Body of pancreas (tissue), 4 donors: ENCODE measurements at regions not wholly inside any gene's neighbourhood (a gene's known extent, or its start where the extent isn't known, plus 50 kb on each side); places are given as distances from the start of the nearest gene placed in this dataset.

Experiments used
- ATAC-seq: fragments of 150-250 bp; one replicate; pipeline ENCODE4 v1.9.1; 2016
- DNase-seq, 4 donors: peaks; one replicate each; pipeline ENCODE4 v3.0.0-alpha.2; 2019
- H3K27ac ChIP-seq, 4 donors: fragments of 200-600 bp; sonication (generic); 1 replicate in 3 of 4; 2 replicates in 1 of 4; pipeline versions ENCODE4 v1.5.1 to v1.6.1; 2016 to 2019; ENCODE audit warnings: mild to moderate bottlenecking in 1 of 4, mixed read lengths in 1 of 4, moderate library complexity in 1 of 4
- H3K27me3 ChIP-seq, 2 donors: fragments of 200-600 bp; sonication (generic); one replicate each; pipeline ENCODE4 v1.6.0; 2016; ENCODE audit warnings: mild to moderate bottlenecking in 1 of 2
- H3K36me3 ChIP-seq, 2 donors: fragments of 200-600 bp; sonication (generic); replicated peaks in 1 of 2; 2 replicates each; pipeline ENCODE4 v1.5.1; 2016; ENCODE audit warnings: low read depth in 2 of 2; ENCODE audit not compliant: insufficient read depth in 1 of 2
- H3K4me1 ChIP-seq: fragments of 200-600 bp; sonication (generic); one replicate; pipeline ENCODE4 v1.6.0; 2016
- H3K4me3 ChIP-seq, 2 donors: fragments of 200-600 bp; sonication (generic); 1 replicate in 1 of 2; 2 replicates in 1 of 2; pipeline ENCODE4 v1.5.1; 2016 to 2019
- H3K9me3 ChIP-seq, 3 donors: fragments of 200-600 bp; sonication (generic); 1 replicate in 2 of 3; 2 replicates in 1 of 3; pipeline ENCODE4 v1.5.1; 2016
- POLR2A ChIP-seq, 3 donors: fragments of 450-650 bp; IDR thresholded peaks; one replicate each; pipeline ENCODE4 v1.6.1; 2016; ENCODE audit warnings: antibody characterized with exemption in 3 of 3, mild to moderate bottlenecking in 2 of 3
- WGBS, 2 donors: methylation state at CpG; one replicate each; pipeline ENCODE4 v1.1.5; 2017; 5-methylcytosine and 5-hydroxymethylcytosine counted together
- intact Hi-C: fragments of 100-400 bp; cut with DNase I; formaldehyde crosslinking; loops from one replicate; pipeline ENCODE4 v1.15.1; 2023
- TF ChIP-seq, protein P1 (sequence below), 7 experiments: fragments of 450-650 bp in 4 of 7; fragments of 200-600 bp in 3 of 7; sonication (generic) in 3 of 7; IDR thresholded peaks; one replicate each; pipeline ENCODE4 v1.5.1; 2016 to 2019; ENCODE audit warnings: antibody characterized with exemption in 7 of 7

DNA sequence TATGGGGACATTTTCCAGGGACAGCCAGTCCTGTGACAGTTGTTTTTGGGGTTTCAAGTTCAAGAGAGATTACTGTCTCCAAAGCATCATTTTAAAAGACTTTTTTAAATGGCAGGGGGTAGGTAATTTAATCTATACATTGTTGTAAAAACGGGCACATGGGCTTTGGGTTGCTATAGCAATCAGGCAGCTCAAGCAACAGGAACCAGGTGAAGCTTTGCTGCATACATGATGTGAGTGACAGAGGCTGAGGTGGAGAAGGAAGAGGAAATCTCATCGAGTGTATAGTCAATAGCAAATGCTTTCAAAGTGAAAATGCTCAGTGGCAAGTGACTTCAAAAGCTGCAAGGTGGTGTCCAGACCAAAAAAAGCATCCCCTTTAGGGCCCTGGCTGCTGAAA is 277.4 kb upstream of the JAG1 start:
- Histone ChIP-seq H3K4me3 (no peak overlapping the region), H3K4me1 (peaks cover 43% of the 10 kb centered on the region), H3K9me3 (no peaks in the 10 kb centered on the region), H3K27ac (no peak overlapping the region), H3K36me3 (no peaks in the 10 kb centered on the region), H3K27me3 (no peaks in the 10 kb centered on the region)
- DNase-seq (no peak), ATAC-seq (no peak)
- WGBS, 2 donors: 26 to 36% methylated on average over 2 of the region's 2 CpGs
- intact Hi-C loops: no loop called here
- no peak for TF ChIP-seq POLR2A (IDR thresholded peaks at IDR 0.05)
- TF ChIP-seq, protein P1, sequence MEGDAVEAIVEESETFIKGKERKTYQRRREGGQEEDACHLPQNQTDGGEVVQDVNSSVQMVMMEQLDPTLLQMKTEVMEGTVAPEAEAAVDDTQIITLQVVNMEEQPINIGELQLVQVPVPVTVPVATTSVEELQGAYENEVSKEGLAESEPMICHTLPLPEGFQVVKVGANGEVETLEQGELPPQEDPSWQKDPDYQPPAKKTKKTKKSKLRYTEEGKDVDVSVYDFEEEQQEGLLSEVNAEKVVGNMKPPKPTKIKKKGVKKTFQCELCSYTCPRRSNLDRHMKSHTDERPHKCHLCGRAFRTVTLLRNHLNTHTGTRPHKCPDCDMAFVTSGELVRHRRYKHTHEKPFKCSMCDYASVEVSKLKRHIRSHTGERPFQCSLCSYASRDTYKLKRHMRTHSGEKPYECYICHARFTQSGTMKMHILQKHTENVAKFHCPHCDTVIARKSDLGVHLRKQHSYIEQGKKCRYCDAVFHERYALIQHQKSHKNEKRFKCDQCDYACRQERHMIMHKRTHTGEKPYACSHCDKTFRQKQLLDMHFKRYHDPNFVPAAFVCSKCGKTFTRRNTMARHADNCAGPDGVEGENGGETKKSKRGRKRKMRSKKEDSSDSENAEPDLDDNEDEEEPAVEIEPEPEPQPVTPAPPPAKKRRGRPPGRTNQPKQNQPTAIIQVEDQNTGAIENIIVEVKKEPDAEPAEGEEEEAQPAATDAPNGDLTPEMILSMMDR (IDR thresholded peaks at IDR 0.05): no peak

DNA sequence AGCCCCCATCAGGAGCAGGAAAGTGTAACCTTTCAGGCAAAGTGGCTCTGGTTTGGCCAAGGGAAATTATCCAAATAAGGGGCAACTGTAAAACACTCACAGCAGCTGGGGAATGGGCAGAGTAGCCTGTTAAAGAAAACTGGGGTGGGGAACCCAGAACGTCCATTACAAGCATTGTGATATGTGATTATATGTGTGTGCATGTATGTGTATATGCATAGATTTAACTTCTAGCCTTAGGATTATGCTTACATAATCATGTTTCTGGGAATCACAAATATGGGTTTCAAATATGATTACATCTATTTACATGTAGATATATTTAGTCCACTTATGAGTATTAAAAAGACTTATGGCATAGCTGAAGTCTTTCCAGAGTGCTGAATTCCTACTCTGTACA is 278.1 kb upstream of the JAG1 start:
- peaks cover 43% of the 10 kb centered on the region for H3K4me1 ChIP-seq
- H3K4me3 ChIP-seq: no peak overlapping the region
- H3K27me3 ChIP-seq: no peaks in the 10 kb centered on the region
- ATAC-seq: no peak
- TF ChIP-seq, protein P1 (IDR thresholded peaks at IDR 0.05): no peak
- TF ChIP-seq POLR2A (IDR thresholded peaks at IDR 0.05): no peak
- no peak overlapping the region for H3K27ac ChIP-seq
- intact Hi-C loops: no loop called here
- H3K36me3 ChIP-seq: no peaks in the 10 kb centered on the region
- WGBS, 2 donors: 83 to 86% methylated on average over 1 of the region's 1 CpG
- DNase-seq: no peak
- H3K9me3 ChIP-seq: no peaks in the 10 kb centered on the region

DNA sequence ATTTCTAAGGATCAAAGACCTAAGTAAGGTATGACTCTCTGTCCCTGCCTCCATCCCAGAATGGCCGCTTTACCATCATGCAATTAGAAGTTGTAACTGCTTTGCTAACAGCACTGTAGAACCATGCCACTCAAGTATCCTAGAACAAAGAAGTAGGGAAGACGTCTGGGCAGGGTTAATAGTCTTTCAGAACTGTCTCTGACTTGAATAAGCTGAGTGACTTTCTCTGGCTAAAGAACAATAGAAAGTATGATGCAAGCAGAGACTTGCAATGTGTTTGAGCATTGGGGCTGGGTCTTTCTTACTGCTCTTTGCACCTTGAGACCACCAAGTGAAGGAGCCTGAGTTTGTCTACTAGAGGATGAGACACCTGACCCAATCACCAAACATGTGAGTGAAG is 279.6 kb upstream of the JAG1 start:
- H3K27me3 ChIP-seq: no peaks in the 10 kb centered on the region
- no peaks in the 10 kb centered on the region for H3K36me3 ChIP-seq
- intact Hi-C loops: no loop called here
- no peak overlapping the region for H3K27ac ChIP-seq
- no peak for ATAC-seq
- no peak overlapping the region for H3K4me3 ChIP-seq
- TF ChIP-seq POLR2A (IDR thresholded peaks at IDR 0.05): no peak
- TF ChIP-seq, protein P1 (IDR thresholded peaks at IDR 0.05): no peak
- peaks cover 40% of the 10 kb centered on the region for H3K4me1 ChIP-seq
- DNase-seq: no peak
- WGBS, 2 donors: 83 to 88% methylated on average over 2 of the region's 2 CpGs
- H3K9me3 ChIP-seq: no peaks in the 10 kb centered on the region

DNA sequence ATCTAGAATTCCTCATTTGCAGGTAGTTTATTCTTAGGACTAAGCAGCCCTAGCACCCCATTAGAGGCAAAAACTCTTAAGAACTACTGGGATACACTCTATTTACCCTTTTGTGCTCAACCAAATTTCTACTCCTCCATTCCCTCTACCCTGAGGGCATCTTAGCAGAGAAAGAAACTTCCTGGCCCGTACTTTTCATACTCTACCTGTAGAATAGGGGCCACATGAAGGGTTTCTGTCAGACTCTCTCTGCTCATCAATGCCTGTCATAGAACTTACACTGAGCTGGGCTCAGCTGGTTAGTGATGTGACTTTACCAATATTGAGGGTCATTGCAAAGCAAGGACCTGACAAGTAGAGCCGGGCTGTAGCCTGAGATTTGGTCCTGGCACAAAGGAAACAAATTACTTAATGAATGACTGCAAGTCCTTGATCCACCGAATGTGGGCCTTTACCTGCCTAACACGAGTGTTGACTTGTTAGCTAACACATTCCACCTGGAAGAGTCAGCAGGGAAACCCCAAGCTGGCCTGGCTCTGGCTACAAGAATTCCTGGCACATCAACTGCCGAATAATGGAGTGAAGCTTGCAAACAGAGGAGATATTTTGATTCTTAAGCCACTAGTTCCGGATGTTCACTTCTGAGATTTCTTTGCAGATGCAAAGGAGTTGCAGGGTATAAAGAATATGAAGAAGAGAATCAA is 280.5 kb upstream of the JAG1 start:
- Histone ChIP-seq H3K4me3 (no peak overlapping the region), H3K36me3 (no peaks in the 10 kb centered on the region), H3K27me3 (no peaks in the 10 kb centered on the region), H3K9me3 (no peaks in the 10 kb centered on the region), H3K27ac (peak overlapping the region in 3 of 4 donors; percentile 16 to 69 (median 52)), H3K4me1 (peaks cover 40% of the 10 kb centered on the region)
- DNase-seq (peak; percentile 62 to 82 (median 76)), ATAC-seq (peak; percentile 92)
- no peak for TF ChIP-seq POLR2A (IDR thresholded peaks at IDR 0.05)
- TF ChIP-seq, protein P1 (IDR thresholded peaks at IDR 0.05): peak in 2 of 7 experiments; percentile 4 to 13
- WGBS, 2 donors: 38 to 41% methylated on average over 6 of the region's 6 CpGs
- intact Hi-C loops: no loop called here
